GM19193 (cell line): ENCODE measurements at regions not wholly inside any gene's neighbourhood (a gene's known extent, or its start where the extent isn't known, plus 50 kb on each side); places are given as distances from the start of the nearest gene placed in this dataset.

Experiments
- POLR2A ChIP-seq: IDR thresholded peaks from 4 replicates; pipeline ENCODE4 v1.6.1; 2011; ENCODE audit not compliant: insufficient read depth, insufficient read length; ENCODE audit errors: extremely low read depth

DNA sequence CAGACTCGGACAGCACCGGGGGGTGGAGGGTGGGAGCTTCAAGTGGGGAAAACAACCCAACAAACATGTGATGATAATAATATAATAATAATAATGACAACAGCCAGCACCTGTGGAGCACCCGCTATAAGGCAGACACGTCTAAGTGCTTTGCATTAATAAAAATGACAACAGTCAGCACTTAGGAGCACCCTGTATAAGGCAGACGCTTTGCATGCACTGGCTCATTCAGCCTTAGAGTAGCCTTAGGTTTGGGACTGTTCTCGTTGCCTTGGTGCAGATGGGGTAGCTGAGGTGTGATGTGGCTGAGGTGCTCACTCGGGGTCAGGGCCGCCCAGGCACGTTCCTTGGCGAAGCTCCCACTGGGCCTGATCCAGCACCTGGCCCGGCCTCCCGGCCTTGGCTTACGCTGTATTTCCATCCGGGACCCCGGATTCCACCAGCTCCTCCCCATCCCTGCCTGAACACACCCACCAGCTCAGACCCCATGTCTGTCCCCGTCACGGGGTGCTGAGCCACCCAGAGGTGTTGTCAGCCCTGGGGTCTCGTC lies 144.0 kb upstream of the CIBAR2 start:
- TF ChIP-seq POLR2A: no peak

DNA sequence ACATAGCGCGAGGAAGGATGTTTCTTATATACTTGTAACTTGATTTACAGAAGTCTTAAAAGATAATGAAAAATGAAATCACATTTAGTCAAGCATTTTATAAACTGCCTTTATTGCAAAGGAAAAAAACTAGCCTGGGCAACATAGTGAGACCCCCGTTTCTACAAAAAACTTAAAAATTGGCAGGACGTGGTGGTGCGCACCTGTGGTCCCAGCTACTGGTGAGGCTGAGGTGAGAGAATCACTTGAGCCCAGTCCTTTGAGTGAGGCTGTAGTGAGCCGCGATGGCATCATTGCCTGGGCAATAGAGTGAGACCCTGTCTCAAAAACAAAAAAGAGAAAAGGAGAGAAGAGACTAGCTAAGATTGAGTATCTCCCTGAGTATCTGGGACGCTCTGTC lies 145.2 kb upstream of the CIBAR2 start:
- TF ChIP-seq POLR2A: no peak

DNA sequence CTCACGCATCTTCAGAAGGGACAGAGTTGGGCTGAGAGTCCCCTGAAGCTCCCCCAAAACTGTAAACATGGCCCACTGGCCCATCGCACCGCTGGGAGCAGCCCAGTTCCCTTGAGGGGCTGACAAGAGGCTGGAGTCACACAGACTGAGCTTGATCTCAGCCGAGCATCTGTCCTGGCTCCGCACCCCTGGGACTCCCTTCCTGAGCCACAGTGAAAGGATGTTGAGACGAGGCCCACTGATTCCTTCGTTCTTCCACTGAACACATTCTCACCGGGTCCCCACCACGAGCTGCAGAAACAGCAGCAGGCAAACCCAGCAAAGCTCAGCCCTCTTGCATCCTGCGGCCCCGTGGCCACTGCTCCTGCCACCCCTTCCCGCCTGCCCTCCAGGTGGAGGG lies 145.9 kb upstream of the CIBAR2 start:
- no peak for TF ChIP-seq POLR2A

DNA sequence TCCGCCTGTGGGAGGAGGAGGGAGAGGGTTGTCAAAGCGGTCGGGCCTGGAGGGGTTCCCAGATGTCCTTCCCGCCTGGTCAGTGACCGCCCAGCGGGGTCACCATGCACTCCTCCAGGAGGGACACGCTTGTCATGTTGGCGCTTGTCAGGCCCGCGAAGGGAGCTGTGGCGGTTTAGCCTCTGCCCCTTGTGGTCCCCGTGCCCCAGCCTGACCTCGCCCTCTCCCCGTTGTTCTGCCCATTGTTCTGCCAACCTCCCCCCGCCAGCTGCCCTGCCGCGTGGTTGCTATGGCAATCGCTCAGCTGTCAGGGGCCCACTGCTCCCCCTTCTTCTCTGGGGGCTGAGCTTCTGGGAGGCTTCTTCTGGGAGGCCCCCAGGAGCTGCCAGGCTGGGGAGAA lies 146.4 kb upstream of the CIBAR2 start:
- no peak for TF ChIP-seq POLR2A

DNA sequence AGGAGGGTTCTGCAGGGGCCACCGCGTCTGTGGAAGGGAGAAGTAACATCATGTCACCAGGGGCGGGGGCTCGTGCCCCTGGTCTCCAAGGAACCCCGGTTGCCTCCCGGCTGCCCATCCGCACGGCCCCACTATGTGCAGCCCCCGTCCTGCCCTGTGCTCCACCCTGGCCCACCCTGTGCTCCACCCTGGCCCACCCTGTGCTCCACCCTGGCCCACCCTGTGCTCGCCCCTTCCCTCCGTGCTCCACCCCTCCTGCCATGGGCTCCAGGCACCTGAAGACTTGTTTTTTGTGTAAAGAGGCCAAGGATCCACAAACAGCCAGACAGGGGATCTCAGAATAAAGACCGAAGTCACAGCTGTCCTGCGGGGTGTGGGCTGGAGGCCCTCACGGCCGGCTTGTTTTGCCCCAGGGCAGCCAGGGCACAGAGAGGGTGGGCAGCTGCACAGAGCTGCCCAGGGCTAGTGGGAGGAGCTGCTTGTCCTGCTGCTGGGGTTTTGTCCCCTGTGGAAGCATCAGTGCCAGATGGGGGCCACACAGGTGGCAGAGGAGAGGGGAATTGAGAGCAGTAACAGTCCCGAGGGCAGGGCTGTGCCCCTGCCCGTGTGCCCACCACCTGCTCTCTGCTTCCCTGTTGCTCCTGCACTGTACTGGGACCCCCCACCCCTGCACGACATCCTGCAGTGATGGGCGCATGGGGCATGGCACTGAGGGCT lies 147.0 kb upstream of the CIBAR2 start:
- TF ChIP-seq POLR2A: no peak

DNA sequence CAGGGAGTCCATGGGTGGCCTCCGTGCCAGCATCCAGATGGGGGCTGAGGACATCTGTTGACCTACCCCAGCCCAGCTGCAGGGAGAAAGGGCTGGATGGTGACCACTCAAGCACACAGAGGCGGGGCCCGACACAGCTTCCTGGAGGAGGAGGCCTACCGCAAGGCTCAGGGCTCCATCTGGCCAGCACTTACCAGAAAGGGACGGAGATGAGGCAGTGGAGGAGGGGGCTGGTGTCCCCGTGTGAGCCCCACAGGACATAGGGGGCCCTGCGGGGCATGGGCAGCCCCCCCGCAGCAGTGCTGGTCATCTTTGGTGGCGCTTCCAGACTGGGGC lies 147.5 kb upstream of the CIBAR2 start:
- no peak for TF ChIP-seq POLR2A

DNA sequence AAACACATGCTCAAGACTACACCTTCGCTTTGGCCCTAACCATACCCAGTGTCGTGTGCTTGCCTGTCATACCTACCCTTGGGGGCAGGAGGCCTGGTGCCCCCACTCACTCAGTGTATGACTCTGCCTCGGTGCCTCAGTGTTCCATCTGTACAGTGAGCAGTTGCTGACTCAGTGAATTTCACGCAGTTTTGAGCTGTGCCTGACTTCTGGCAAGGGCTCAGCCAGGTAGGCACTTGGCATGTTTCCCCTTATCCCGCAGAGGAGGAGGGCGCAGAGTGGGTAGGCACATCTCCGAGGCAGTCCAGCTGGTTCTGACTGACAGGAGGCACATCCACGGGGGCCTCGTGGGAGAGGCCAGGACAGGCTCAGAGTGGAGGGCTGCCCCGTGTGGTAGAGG lies 148.9 kb upstream of the CIBAR2 start:
- no peak for TF ChIP-seq POLR2A

DNA sequence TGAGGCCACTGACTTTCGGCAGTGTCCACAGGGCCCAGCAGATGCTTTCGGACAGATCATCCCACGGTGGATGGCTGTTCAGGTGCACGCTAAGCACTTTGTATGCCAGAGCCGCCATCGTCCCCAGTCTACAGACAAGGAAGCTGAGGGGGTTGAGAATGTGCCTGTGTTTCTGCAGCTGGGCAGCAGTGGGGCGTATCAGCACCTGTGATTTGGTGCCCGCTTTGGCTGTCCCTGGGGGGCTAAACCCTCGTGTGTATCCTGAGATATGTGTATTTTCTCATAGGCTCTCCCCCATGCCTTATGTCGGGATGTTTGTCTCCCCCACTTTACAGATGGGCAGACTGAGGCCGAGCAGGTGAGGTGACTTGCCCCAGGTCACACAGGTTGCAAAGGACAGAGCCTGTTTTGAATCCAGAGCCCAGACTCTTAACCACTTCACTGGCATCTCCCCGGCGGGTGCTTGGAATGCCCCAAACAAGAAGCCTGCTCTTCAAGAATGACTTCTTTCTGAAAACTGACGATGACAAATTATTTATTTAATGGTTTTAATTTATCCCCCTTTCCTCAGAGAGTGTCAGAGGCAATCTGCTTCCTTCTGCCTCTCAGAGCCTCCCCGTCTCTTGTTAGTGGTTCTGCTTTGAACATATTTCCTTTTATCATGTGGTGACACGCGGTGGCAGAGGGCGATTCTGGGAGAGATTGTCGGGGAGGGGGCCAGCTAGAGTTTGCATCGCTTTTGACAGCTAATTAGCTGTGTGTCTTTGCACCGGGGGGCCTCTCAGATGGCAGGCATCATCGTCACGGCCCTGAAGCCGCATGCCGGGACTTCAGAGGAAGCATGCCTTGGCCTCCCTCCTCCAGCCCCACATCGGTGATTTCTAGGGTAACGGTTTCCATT lies 149.6 kb upstream of the CIBAR2 start:
- TF ChIP-seq POLR2A: no peak

DNA sequence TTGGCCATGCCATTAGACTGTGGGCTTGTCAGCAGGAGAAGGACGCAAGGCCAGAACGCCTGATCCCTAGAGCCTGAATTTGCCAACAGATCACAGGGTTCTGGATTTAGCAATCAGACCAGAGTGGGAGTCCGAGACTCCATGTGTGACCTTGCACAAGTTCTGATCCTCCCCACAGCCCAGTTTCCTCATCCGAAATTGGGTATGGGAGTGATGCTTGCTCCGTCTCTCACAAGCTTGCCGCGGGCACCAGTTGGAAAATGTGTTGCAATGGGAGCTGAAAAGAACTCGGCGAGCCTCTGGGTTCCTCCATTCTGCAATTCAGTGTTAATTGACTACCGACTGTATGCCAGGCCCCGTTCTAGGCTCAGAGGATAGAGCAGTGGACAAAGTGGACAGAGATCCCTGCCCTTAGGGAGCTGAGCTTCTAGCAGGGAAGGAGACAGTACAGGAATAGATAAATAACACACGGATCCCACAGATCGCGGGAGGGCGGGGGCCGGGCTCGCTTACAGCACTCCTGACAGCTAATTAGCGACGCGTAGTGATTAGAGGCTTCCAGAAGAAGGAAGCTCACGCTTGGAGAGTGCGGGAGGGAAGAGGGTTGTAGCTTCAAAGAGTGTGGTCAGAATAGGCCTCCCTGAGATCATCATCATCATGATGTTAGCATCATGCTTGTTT lies 150.4 kb upstream of the CIBAR2 start:
- TF ChIP-seq POLR2A: no peak

DNA sequence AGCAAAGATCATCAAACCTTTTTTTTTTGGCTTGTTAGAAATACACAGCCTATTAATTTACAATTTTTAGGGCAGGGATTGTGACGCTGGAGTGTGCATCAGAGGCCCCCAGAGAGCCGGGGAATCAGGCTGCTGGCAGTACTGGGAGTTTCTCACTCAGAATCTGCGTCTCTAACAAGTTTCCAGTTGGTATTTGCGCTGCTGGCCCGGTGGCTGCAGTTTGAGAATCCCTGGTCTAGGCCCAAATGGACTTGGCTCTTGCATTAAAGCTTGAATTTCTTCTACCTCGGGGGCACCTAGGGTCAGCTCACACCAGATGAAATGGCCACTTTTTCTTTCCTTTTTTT lies 150.9 kb upstream of the CIBAR2 start:
- TF ChIP-seq POLR2A: no peak

DNA sequence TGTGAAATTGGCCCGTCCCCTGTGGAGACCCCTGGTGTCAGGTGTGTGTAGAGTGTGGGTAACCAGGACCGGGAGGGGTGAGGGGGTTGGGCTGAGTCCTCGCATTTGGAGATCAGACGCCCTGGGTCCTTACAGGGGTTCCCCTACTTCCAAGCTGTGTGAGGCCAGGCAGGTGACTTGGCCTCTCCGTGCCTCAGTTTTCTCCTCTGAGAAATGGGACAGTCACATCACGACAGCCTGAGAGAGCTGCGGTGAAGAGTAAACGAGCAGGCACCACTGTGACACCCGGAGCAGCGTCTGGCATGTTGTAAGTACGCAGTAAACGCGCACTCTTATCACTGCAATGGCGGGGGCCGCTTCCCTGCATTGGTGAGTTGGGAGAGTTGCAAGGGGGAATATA lies 152.5 kb upstream of the CIBAR2 start:
- no peak for TF ChIP-seq POLR2A

DNA sequence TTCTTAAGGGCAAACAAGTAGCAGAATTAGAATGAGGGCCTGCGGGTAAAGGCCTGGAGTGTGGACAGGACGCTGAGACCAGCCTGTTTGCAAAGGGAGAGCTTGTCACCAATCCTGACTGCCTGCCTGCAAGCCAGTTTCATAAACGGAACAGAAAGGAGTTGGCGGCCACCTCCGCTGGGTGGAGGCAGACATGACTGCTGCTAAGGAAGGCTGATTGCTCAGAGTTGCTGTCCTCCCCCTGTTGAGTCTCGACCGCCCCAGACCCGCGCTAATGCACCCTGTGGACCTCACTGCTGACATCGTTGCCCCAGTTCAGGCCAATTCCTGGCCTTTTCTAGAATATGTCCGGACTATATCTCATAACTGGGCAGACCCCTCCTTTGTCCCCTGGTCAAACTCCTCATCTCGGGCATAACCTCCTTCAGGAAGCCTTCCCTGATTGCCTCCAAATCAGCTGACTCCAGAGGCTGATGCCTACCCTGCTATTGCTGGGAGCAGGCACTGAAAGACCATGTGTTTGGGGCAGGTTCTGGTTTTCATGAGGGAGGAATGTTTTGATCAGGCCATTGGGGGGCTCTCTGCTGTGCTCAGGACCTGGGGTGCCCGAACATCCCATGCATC lies 153.0 kb upstream of the CIBAR2 start:
- TF ChIP-seq POLR2A: no peak

DNA sequence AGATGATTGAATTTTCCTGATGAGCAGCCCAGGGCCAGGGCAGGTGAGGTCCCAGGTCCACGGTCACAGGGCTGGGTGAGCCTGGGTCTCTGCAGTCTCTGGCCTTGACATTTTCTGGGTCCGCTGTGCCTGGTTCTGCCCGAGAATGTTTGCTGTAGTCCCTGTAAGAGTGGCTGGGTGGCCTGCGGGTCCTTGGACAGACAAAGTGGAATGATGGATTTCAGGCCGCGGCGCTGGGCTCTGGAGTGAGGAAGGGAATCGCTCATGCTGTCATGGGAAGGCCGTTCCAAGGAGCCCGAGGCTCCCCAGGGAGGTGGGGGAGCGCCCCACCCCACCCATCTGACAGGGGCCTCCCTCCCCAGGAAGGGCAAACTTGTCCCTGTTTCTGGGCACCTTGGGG lies 153.5 kb upstream of the CIBAR2 start:
- TF ChIP-seq POLR2A: no peak

DNA sequence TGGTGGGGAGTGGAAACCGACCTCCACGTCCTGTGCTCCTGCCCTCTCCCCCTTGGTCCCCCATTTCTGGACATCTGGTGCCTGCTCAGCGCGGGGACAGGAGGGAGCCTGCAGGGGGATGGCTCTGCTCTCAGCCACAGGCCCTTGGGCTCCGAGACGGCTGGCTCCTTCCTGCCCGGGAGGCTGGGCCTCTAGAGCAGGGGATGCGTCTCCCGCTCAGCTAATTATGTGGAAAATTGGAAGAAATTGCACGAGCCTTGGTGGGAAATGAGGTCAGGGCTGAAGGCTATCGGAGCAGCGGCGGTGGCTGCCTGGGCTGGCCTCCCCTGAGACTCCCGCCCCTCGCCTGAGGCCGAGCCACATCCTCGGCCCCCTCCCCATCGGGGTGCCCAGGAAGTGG lies 154.6 kb upstream of the CIBAR2 start:
- no peak for TF ChIP-seq POLR2A

DNA sequence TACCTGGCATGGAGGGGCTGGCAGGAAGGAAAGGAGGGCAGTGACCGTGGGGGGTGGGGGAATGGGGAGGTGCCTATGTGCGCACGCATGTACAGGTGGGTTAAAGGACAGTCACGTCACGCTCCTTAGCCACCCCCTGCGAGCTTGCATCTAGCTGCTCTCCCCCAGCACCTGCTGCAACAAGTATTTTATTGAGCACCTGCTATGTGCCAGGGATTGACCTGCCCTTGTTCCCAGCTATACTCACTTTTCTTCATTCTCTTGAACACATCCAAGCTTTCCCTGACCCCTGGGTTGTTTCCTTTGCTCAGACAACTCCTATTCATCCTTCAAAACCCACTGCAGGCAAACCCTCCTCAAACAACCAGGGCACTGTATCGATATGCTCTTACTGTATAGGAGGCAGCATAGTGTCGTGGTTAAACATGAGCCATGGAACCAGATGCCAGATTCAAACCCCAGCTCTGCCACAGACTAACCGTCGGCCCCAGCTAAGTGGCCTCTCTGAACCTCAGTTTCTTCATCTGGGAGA lies 155.2 kb upstream of the CIBAR2 start:
- no peak for TF ChIP-seq POLR2A

DNA sequence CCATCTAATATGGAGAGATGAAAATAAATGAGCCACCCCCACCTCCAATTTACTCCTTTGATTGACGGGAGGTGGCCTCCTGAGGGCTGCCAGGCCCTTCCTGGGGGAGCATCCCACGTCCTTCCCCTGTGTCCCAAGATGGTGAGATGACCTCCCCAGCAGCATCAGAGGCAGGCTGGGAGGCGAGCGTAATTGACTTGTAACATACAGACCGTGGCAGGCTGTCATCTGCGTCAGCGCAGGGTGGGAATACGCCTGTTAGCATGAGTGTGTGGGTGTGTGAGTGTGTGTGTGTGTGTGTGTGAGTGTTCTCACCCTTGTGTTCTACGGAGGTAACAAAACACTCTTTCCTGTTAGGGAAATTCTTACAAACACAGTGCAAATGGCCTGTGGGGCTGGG lies 156.9 kb upstream of the CIBAR2 start:
- no peak for TF ChIP-seq POLR2A

DNA sequence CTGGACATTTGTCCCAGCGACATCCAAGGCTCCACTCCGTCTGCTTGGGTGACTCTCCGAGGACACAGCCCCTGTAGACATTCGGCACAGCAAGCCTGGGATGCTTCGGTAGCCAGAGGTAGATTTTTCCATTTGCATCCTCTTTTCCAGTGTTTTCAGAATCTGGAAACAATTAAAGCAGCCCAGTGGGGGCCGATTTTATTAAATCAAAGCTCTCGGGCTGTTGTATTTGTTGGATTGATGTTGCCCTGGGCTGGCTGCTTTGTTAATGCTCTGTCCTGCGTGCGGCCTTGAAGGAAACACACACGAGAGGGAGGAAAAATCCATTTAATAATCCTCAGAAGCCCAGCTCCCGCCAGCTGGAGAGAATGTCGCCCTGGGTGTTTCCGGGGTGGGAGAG lies 158.1 kb upstream of the CIBAR2 start:
- no peak for TF ChIP-seq POLR2A
